ENCODE measurements at regions not wholly inside any gene's neighbourhood (a gene's known extent, or its start where the extent isn't known, plus 50 kb on each side); places are given as distances from the start of the nearest gene placed in this dataset.
"Not testable (repeated sequence)": the region's sequence is repeated elsewhere in the genome, so short reads cannot be mapped to it uniquely, and the experiment has no call there.

- no peak for FAIRE-seq
These were observed 329.0 kb upstream of the TMTC4 start for GRCh38 chr13:101003566-101003965.

- no peak for FAIRE-seq
These were observed 314.8 kb upstream of the TMTC4 start for GRCh38 chr13:100989392-100989791.

GRCh38 chr13:100988921-100989320 is 314.3 kb upstream of the TMTC4 start:
- FAIRE-seq = no peak

- no peak for FAIRE-seq
These were observed 313.4 kb upstream of the TMTC4 start for GRCh38 chr13:100987948-100988347.

GRCh38 chr13:100986571-100986970 is 312.0 kb upstream of the TMTC4 start:
- no peak for FAIRE-seq

GRCh38 chr13:100984085-100984705 is 309.6 kb upstream of the TMTC4 start:
- no peak for FAIRE-seq

GRCh38 chr13:100983111-100983510 is 308.5 kb upstream of the TMTC4 start:
- no peak for FAIRE-seq

- no peak for FAIRE-seq
These were observed 305.6 kb upstream of the TMTC4 start for GRCh38 chr13:100980171-100980570.

- FAIRE-seq = no peak
These were observed 303.2 kb upstream of the TMTC4 start for GRCh38 chr13:100977841-100978240.

- no peak for FAIRE-seq
These were observed 302.4 kb upstream of the TMTC4 start for GRCh38 chr13:100976993-100977392.

GRCh38 chr13:100975666-100976065 is 301.1 kb upstream of the TMTC4 start:
- FAIRE-seq = not testable (repeated sequence)

GRCh38 chr13:100962585-100962984 is 288.0 kb upstream of the TMTC4 start:
- FAIRE-seq = no peak

- no peak for FAIRE-seq
These were observed 286.6 kb upstream of the TMTC4 start for GRCh38 chr13:100961186-100961585.

- FAIRE-seq = no peak
These were observed 284.2 kb upstream of the TMTC4 start for GRCh38 chr13:100958831-100959230.

GRCh38 chr13:100957741-100958140 is 283.1 kb upstream of the TMTC4 start:
- no peak for FAIRE-seq

GRCh38 chr13:100954430-100955305 is 280.1 kb upstream of the TMTC4 start:
- FAIRE-seq = no peak

- no peak for FAIRE-seq
These were observed 276.4 kb upstream of the TMTC4 start for GRCh38 chr13:100951016-100951415.

- FAIRE-seq = not testable (repeated sequence)
These were observed 274.3 kb upstream of the TMTC4 start for GRCh38 chr13:100948937-100949336.

GRCh38 chr13:100946588-100946987 is 272.0 kb upstream of the TMTC4 start:
- FAIRE-seq = no peak

GRCh38 chr13:100944791-100945345 is 270.3 kb upstream of the TMTC4 start:
- FAIRE-seq = no peak

GRCh38 chr13:100942742-100943141 is 268.1 kb upstream of the TMTC4 start:
- no peak for FAIRE-seq

- FAIRE-seq = no peak
These were observed 267.1 kb upstream of the TMTC4 start for GRCh38 chr13:100941377-100942368.

GRCh38 chr13:100940658-100941057 is 266.1 kb upstream of the TMTC4 start:
- FAIRE-seq = no peak

Data from TTC549 (cell line).